ENCODE measurements at regions not wholly inside any gene's neighbourhood (a gene's known extent, or its start where the extent isn't known, plus 50 kb on each side); places are given as distances from the start of the nearest gene placed in this dataset.

GRCh38 chr20:60074276-60074675 is 116.1 kb downstream of the CDH26 start:
- no peak for TF ChIP-seq CTCF (IDR thresholded peaks at IDR 0.05)
- peaks cover 6% of the 10 kb centered on the region for H3K9me3 ChIP-seq
- no peak overlapping the region for H3K4me3 ChIP-seq
- no peaks in the 10 kb centered on the region for H3K27me3 ChIP-seq (ENCODE audit: insufficient read depth in 3 of 3, low read length in 2 of 3)
- no peaks in the 10 kb centered on the region for H3K36me3 ChIP-seq (ENCODE audit: insufficient read depth in 1 of 2, low read depth in 1 of 2)
- DNase-seq (no peak), ATAC-seq (no peak)
- intact Hi-C loops (cut with DNase I) = no loop called here
- 86 to 88% (median 87%) methylated on average over 10 of the region's 10 CpGs for WGBS, 3 donors
- H3K4me1 ChIP-seq = no peaks in the 10 kb centered on the region
- H3K27ac ChIP-seq = no peak overlapping the region

GRCh38 chr20:60078351-60079250 is 120.4 kb downstream of the CDH26 start:
- Histone ChIP-seq H3K27me3 (ENCODE audit: insufficient read depth in 3 of 3, low read length in 2 of 3) (no peaks in the 10 kb centered on the region), H3K9me3 (no peaks in the 10 kb centered on the region), H3K27ac (no peak overlapping the region), H3K4me3 (no peak overlapping the region), H3K36me3 (ENCODE audit: insufficient read depth in 1 of 2, low read depth in 1 of 2) (no peaks in the 10 kb centered on the region), H3K4me1 (no peaks in the 10 kb centered on the region)
- 88 to 90% (median 89%) methylated on average over 15 of the region's 15 CpGs for WGBS, 3 donors
- no peak for TF ChIP-seq CTCF (IDR thresholded peaks at IDR 0.05)
- ATAC-seq = no peak
- no peak for DNase-seq
- intact Hi-C loops (cut with DNase I) = no loop called here

GRCh38 chr20:60080401-60080800 is 122.2 kb downstream of the CDH26 start:
- Histone ChIP-seq H3K4me3 (no peak overlapping the region), H3K9me3 (no peaks in the 10 kb centered on the region), H3K4me1 (no peaks in the 10 kb centered on the region), H3K27ac (no peak overlapping the region), H3K27me3 (ENCODE audit: insufficient read depth in 3 of 3, low read length in 2 of 3) (no peaks in the 10 kb centered on the region), H3K36me3 (ENCODE audit: insufficient read depth in 1 of 2, low read depth in 1 of 2) (no peaks in the 10 kb centered on the region)
- intact Hi-C loops (cut with DNase I) = no loop called here
- 75 to 87% (median 75%) methylated on average over 7 of the region's 7 CpGs for WGBS, 3 donors
- ATAC-seq (no peak), DNase-seq (no peak)
- TF ChIP-seq CTCF (IDR thresholded peaks at IDR 0.05) = no peak

GRCh38 chr20:60085551-60086132 is 127.4 kb downstream of the CDH26 start:
- Histone ChIP-seq H3K4me1 (no peaks in the 10 kb centered on the region), H3K27me3 (ENCODE audit: insufficient read depth in 3 of 3, low read length in 2 of 3) (peaks cover 0 to 2% (median 0%) of the 10 kb centered on the region in 3 donors), H3K27ac (no peak overlapping the region), H3K9me3 (no peaks in the 10 kb centered on the region), H3K36me3 (ENCODE audit: insufficient read depth in 1 of 2, low read depth in 1 of 2) (no peaks in the 10 kb centered on the region), H3K4me3 (no peak overlapping the region)
- 87 to 92% (median 92%) methylated on average over 9 of the region's 9 CpGs for WGBS, 3 donors
- intact Hi-C loops (cut with DNase I) = no loop called here
- DNase-seq (no peak), ATAC-seq (no peak)
- no peak for TF ChIP-seq CTCF (IDR thresholded peaks at IDR 0.05)
